HPDE6-E6E7 (cell line): ENCODE measurements at regions not wholly inside any gene's neighbourhood (a gene's known extent, or its start where the extent isn't known, plus 50 kb on each side); places are given as distances from the start of the nearest gene placed in this dataset.

Experiments
- DNase-seq: peaks from one replicate; pipeline ENCODE4 v3.0.0; 2011; ENCODE audit warnings: missing footprints; ENCODE audit errors: extremely low spot score

- DNase-seq: no peak
These were observed 1158.5 kb downstream of the PCDH9 start for GRCh38 chr13:66071608-66072007.

DNA sequence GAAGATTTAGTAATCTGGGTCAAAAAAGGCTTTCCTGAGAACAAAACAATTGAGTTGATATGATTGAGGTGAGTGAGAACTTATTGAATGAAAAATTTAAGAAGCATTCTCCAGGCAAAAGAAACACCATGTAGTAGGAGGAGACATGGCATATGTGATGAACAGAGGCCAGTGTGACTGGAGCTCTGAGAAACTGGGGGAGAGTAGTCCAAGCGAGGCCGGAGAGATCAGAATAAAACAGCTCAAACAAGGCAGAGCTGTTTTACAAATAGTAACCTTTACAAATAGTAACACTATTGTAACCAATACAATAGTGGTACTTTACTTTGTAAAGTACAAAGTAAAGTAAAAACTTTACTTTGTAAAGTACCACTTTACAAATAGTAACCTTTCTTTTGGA is 1159.1 kb downstream of the PCDH9 start:
- DNase-seq: no peak

DNA sequence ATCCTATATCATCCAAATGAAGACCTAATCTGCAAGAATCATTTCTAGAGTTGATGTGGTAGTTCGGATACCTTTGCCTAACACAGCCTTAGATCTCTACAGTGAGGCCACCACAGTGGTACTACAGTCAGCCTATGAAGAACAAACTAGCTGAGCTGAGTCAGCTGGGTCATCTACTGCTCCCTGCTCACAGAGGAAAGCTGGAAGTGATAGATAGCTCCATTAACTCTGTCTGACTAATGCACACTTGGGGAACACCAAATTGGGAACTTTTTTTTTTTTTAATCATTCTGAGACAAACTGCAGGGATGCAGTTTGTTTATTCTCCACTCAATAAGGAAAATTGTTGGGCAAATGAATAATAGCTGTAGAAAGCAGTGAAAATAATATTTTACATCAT is 1160.6 kb downstream of the PCDH9 start:
- DNase-seq: no peak

DNA sequence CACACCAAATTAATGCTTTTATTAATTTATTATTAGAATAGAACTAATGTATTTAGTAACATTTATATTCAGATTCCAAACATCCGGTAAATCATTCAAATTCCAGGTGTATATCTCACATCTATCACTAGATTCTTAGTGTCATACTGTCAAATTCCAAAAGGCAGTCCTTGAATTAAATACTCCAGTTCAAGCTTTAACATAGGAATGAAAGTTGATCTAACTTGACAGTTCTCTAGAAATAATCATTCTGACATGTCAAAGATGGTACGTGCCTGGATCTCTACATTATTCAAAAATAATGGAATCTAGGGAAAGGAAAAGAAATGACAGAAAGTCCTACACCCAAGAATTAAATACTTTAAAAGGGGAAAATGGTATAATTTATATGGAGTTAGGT is 1161.5 kb downstream of the PCDH9 start:
- no peak for DNase-seq

- DNase-seq: no peak
These were observed 1181.2 kb downstream of the PCDH9 start for GRCh38 chr13:66048888-66049287.

- no peak for DNase-seq
These were observed 1189.6 kb downstream of the PCDH9 start for GRCh38 chr13:66040506-66040905.

DNA sequence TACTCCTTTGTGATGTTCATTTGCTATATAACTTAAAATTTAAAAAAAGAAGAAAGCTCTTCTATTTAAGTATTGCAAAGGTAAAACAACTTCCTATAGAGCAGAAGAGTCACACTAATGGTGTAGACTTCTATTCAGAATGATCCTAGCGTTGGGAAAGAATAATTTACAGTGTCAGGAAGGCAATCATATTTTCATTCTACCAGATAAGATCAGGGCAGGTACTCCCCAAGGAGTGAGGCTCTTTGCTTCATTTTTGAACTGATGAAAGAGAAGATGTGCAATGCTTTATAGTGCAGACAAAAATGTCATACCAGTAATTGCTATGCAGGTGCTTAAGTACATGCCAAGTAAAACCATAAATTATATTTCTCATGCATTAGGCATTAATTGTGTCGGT is 1193.0 kb downstream of the PCDH9 start:
- DNase-seq: no peak

- DNase-seq: no peak
These were observed 1193.5 kb downstream of the PCDH9 start for GRCh38 chr13:66036636-66037035.

DNA sequence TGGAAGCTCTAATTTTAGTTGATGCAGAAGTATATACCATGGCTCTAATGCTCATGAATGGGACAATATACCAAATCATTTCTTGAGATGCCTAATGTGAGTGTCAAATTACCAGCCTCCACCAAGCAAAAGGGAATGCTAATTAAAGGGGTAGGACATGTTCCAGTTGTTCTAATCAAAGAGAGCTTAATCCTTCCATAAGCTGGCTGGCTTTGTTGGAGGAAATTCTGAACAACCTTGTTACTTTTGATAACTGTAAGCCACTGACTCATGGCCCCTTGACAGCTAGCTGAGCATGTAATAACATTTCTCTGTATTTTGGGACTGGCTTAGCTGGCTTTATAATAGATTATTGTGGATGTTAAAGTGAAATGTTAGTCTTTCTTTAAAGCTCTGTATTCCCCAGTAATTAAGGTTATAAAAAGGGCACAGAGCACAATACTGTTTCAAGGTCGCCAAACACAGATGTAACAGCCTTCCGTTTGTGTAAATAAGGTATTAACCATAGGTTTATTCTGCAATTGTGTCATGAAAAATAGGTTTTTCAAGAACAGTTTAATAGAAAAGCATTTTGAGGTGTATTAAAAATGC is 1194.0 kb downstream of the PCDH9 start:
- no peak for DNase-seq

DNA sequence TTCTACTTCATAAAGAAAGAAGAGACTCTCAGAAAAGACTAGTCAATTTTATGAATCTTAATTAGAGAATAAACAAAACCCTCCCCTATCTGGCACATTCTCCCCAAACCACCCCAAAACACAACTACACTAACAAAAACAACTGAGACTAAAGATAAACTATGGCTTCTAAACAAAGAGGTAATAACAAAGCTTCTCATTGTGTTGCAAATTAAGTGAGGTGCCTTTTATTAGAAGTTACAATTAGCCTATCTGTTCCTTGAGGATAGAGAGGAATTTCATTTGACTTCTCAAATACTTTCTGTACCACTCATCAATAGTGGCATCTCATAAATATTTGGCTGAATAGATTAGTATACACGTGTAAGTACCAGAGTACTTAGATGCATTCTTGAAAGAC is 1196.2 kb downstream of the PCDH9 start:
- DNase-seq: no peak

DNA sequence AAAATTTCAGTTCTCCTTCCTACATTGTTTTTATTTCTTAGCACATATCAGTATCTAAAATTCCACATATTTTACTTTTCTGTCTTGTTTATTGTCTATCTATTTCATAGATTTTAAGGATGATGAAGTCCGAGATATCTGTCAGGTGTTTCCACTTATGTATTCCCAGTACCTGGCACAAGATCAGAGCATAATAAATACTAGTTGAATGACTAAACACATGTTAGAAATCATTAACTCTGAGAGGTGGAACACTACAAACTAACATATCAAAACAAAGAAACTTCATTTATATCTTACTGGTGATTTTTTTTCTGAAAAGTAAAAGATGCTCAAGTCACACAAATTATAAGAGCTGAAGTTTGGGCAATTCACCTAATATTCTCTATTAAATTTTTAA is 1208.3 kb downstream of the PCDH9 start:
- no peak for DNase-seq

DNA sequence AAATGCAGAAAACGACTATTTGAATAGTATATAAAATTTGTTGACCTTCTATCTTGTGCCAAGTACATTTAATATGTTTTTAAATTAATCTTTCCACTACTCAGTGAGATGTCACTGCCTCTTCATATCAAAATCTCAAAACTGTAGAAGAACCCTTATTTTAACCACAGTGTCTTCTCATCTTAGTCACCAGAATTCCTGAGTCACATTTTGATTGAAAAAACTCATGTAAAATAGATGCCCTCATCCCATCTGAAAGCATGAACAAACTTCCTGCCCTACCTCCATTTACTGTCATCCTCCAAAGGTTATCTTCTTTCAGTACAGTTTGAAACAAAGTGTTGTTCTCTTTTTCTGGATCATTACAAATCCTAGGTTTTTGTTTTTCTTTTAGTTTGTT is 1215.4 kb downstream of the PCDH9 start:
- no peak for DNase-seq

- DNase-seq: no peak
These were observed 1220.9 kb downstream of the PCDH9 start for GRCh38 chr13:66009241-66009640.

- no peak for DNase-seq
These were observed 1226.6 kb downstream of the PCDH9 start for GRCh38 chr13:66003558-66003957.

- DNase-seq: no peak
These were observed 1229.0 kb downstream of the PCDH9 start for GRCh38 chr13:66001140-66001539.

- DNase-seq: peak; percentile 10
These were observed 1230.7 kb downstream of the PCDH9 start for GRCh38 chr13:65999411-65999810.

GRCh38 chr13:65990684-65991083 is 1239.5 kb downstream of the PCDH9 start:
- no peak for DNase-seq

DNA sequence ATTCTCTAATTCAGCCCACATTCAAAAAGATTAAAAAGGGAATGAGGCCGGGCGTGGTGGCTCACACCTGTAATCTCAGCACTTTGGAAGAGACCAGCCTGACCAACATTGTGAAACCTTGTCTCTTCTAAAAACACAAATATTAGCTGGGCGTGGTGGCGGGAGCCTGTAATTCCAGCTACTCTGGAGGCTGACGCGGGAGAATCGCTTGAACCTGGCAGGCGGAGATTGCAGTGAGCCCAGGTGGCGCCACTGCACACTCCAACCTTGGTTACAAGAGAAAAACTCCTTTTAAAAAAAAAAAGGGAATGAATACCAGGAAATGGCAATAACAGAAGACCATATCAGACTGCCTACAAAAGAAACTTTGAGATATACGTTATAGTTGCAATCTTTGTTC is 1244.5 kb downstream of the PCDH9 start:
- no peak for DNase-seq

DNA sequence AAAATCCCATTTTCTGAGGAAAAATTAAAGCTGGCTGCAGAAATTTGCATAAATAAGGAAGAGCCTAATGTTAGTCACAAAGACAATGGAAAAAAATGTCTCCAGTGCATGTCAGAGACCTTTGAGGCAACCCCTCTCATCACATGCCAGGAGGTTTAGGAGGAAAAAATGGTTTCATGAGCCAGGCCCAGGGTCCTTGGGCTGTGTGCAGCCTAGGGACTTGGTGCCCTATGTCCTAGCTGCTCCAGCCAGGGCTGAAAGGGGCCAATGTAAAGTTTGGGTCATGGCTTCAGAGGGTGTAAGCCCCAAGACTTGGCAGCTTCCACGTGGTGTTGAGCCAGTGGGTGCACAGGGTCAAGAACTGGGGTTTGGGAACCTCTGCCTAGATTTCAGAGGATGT is 1252.6 kb downstream of the PCDH9 start:
- no peak for DNase-seq

DNA sequence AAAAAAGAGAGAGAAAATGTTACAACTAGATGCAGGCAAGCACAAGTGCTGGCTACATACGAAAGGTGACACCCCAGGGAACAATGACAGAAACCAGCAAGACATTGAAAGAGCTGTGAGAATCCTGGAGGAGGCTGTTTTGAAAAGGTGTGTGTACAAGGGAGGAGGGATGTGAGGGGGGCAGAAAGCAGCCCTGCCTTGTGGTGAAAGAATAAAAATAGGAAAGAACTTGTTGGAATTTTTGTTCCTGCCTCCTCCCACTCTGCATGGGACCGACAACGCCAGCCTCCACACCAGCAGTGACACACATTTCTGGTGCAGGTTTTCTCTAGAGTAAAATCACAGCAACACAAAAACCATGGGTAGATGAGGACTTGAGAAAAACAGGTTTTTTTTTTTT is 1258.6 kb downstream of the PCDH9 start:
- no peak for DNase-seq

DNA sequence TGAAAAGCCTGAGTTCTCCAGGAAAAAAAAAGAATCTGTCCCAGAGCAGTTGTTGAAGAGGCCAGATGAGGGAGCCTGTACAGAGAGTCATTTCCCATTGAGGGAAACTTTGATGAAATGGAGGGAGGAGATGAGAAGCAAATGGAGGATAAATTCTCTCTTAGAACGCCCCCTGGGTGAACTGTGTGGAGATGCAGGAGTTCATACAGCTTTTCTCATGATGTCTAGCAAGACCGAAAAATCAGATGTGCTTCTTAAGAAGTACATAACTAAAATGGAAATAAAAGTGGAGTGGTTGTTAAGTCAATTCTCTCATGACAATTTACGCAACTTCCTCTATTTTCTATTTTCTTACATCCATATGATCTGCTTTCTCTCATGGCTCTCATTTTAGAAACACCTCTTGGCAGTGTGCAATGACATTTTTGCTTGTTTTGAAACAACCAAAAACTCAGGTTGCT is 1263.1 kb downstream of the PCDH9 start:
- peak; percentile 1 for DNase-seq

DNA sequence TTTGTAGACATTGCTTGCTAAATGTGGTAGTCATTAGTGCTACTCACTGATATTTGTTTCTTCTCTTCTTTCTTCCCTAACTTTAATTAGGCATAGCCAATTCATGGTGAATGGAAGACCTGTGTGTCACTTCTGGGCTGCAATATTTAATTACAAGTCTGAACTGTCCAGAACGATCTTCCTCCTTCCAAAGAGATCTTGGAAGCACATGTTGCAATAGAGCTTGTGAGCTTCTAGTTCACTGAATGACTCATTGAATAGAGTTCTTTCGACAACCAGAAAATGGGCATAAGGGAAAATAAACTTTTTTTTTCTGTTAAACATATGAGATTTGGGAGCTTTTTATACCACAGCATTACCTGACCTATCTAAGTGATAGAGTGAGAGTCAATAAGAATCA is 1264.6 kb downstream of the PCDH9 start:
- no peak for DNase-seq

- peak; percentile 2 for DNase-seq
These were observed 1265.5 kb downstream of the PCDH9 start for GRCh38 chr13:65964672-65965071.

DNA sequence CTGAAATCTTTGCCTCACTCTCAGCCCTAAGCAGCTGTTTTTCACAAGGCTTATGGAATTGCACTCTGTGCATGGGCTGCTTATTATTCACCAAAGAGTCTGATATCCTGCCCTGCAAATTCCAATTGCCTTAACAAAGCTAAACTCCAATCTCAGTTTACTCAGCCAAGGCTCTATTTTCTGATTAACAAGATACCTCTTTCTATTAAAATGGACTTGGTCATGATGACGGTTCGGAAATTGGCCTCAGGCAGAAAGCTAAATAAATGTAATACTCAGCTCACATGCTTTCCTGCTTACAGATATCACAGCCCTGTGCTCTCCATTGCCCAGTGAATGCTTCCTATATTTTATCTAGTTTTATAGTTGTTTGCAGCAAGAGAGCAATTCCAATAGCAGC is 1270.8 kb downstream of the PCDH9 start:
- no peak for DNase-seq
